Activated CD8-positive, alpha-beta T cell treated with anti-CD3 and anti-CD28 coated beads, Interleukin-2, amount 10 ng/mL, durations not matched to agents 7 days and 5 days (primary cell): ENCODE measurements at regions not wholly inside any gene's neighbourhood (a gene's known extent, or its start where the extent isn't known, plus 50 kb on each side); places are given as distances from the start of the nearest gene placed in this dataset.
A peak's percentile ranks its signal among the peaks of the same experiment; 100 is the strongest.

ENCODE experiments used
- ATAC-seq: fragments of 150-1000 bp; cut with Tn5 transposase; one replicate; pipeline ENCODE4 v1.10.0; 2021; ENCODE audit warnings: moderate library complexity
- CTCF ChIA-PET: fragments of 350-600 bp; sonication (Branson Sonifier 250); formaldehyde crosslinking; loops from one replicate; lab custom pipeline; 2021; ENCODE audit warnings: antibody characterized with exemption; lab: Charles Lee
- POLR2A ChIA-PET: fragments of 350-600 bp; sonication (Branson Sonifier 250); formaldehyde crosslinking; loops from one replicate; lab custom pipeline; 2021; ENCODE audit warnings: antibody characterized with exemption; lab: Charles Lee
- DNase-seq: peaks from one replicate; pipeline ENCODE4 v3.0.0-alpha.2; 2020
- H3K27ac Mint-ChIP-seq: one replicate; pipeline ENCODE4 v1.8.0; 2021; ENCODE audit warnings: mild to moderate bottlenecking, mixed read lengths
- H3K27me3 Mint-ChIP-seq: one replicate; pipeline ENCODE4 v1.8.0; 2021; ENCODE audit warnings: low read depth, mixed read lengths
- H3K36me3 Mint-ChIP-seq: one replicate; pipeline ENCODE4 v1.8.0; 2021; ENCODE audit warnings: low read depth, mixed read lengths
- H3K4me1 Mint-ChIP-seq: one replicate; pipeline ENCODE4 v1.8.0; 2021; ENCODE audit warnings: low read depth, mixed read lengths
- H3K4me3 Mint-ChIP-seq: one replicate; pipeline ENCODE4 v1.8.0; 2021; ENCODE audit warnings: mild to moderate bottlenecking, mixed read lengths
- H3K9me3 Mint-ChIP-seq: one replicate; pipeline ENCODE4 v1.8.0; 2022; ENCODE audit warnings: mixed read lengths; ENCODE audit not compliant: insufficient read depth

DNA sequence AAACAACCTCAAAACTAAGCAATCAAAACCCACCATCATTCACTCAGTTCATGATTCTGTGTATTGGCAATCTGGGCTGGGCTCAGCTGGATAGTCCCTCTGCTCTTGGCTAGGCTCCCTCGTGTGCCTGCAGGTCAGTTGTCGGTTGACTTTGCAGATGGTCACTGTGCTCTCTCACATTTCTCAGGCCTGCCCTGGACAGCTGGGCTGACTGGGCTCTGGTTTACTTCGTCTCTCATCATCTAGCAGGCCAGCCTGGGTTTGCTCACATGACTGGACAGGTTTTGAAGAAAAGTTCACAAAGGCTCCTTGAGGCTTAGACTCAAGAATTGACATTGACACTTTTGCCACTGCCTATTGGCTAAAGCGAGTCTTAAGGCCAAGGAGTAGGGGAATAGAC lies 105.0 kb upstream of the CTNNB1 start:
- ChIA-PET POLR2A (no interaction called here), CTCF (no interaction called here)
- Mint-ChIP-seq H3K36me3 (no peaks in the 10 kb centered on the region), H3K27me3 (peaks cover 5% of the 10 kb centered on the region), H3K4me1 (peaks cover 3% of the 10 kb centered on the region), H3K27ac (no peak overlapping the region), H3K4me3 (no peak overlapping the region), H3K9me3 (no peaks in the 10 kb centered on the region)
- DNase-seq = no peak
- no peak for ATAC-seq

DNA sequence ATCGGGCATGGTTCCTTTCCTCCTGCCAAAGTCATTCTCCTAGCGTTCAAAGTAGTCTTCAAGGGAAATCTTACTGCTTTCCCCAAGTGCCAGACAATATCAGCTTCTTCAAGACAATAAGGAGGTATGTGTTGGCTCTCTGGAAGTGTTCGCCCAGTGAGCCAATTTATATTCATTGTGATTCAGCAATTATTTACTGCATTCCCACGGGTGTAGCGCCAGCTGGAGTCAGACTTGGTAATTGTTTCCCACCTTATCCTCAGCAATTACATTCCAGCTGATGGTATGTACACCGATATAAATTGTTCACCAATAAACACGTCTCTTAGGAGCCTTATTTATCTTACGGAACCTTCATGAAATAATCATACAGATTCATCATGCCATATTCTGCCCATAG lies 103.6 kb upstream of the CTNNB1 start:
- Mint-ChIP-seq H3K27me3 (peaks cover 5% of the 10 kb centered on the region), H3K36me3 (no peaks in the 10 kb centered on the region), H3K4me3 (no peak overlapping the region), H3K27ac (no peak overlapping the region), H3K9me3 (no peaks in the 10 kb centered on the region), H3K4me1 (peaks cover 3% of the 10 kb centered on the region)
- no peak for DNase-seq
- ChIA-PET POLR2A (interaction anchor here (0.6 kb wide), 1 partner anchor 387 kb away, joined by 4 read pairs; no protein-coding TSS in a partner anchor), CTCF (no interaction called here)
- ATAC-seq = no peak

DNA sequence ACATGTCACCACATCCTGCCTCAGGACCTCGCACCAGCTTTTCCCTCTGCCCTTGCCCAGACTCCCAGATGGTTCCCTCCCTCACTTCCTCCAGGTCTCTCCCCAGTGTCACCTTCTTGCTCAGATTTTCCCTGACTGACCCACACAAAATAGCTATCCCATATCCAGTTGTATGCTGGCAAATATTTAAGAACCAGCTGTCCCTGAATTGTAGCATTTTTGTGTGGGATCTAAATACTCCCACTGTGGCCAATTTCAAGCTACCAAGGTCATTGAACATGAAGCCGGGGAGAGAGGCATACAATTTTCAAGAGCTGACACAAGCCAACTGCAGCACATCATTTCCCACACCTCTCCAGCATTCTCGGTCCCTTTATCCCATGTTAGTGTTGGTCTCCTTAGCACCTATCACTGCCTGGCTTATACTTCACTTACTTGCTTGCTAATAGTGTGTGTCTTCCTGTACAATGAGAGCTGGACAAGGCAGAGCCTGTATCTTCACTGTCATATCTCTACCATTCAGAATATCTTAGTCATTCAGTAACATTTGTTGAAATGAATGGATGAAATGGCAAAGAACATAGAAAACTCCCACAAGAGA lies 101.3 kb upstream of the CTNNB1 start:
- Mint-ChIP-seq H3K27ac (no peak overlapping the region), H3K4me3 (no peak overlapping the region), H3K36me3 (no peaks in the 10 kb centered on the region), H3K27me3 (peaks cover 3% of the 10 kb centered on the region), H3K9me3 (no peaks in the 10 kb centered on the region), H3K4me1 (peaks cover 3% of the 10 kb centered on the region)
- no peak for ATAC-seq
- ChIA-PET CTCF (no interaction called here), POLR2A (no interaction called here)
- no peak for DNase-seq

DNA sequence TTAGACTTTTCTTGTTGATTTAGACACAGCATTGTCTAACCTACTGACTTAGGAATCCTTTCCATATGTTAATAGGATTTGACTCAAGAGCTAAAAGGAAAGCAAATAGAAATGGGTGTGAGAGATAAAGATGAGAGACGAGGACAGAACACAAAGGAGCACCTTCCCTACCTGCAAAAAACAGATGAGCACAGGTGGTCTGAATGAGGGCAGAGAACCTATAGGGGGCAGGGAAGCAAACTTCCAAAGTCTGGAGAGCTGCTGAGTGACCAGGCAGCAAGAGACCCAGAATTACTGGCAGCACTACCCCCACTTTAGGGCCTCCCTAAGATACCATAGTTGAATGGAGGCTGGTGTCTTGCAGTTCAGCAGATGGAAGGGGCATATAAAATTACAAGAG lies 98.1 kb upstream of the CTNNB1 start:
- Mint-ChIP-seq H3K4me1 (no peaks in the 10 kb centered on the region), H3K9me3 (no peaks in the 10 kb centered on the region), H3K36me3 (no peaks in the 10 kb centered on the region), H3K27ac (no peak overlapping the region), H3K4me3 (no peak overlapping the region), H3K27me3 (peaks cover 3% of the 10 kb centered on the region)
- CTCF ChIA-PET = no interaction called here
- ATAC-seq (no peak), DNase-seq (no peak)
- POLR2A ChIA-PET = no interaction called here

DNA sequence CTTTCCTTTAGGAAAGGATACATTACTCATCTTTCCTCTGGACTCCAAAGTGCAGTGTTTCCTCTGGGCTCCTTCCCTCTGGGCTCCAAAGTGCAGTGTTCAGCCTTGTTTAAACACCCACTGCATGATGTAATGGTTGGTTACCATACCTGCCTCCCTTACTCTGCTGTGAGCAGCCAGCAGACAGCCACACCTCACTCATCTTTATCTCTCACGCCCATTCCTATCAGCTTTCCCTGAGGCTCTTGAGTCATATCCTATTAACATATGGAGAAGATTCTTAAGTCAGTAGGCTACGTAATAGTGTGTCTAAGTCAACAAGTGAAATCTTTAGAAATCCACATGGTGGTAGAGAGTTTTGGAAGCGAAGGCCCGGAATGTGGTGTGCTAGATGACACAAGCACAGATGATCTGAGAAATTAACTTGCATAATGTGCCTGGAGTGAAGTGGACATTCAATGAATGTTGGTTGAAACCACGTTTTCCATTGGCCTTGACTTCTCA lies 97.2 kb upstream of the CTNNB1 start:
- ChIA-PET CTCF (no interaction called here), POLR2A (no interaction called here)
- Mint-ChIP-seq H3K4me3 (no peak overlapping the region), H3K27ac (no peak overlapping the region), H3K36me3 (no peaks in the 10 kb centered on the region), H3K9me3 (no peaks in the 10 kb centered on the region), H3K4me1 (no peaks in the 10 kb centered on the region), H3K27me3 (peaks cover 3% of the 10 kb centered on the region)
- ATAC-seq (no peak), DNase-seq (no peak)

DNA sequence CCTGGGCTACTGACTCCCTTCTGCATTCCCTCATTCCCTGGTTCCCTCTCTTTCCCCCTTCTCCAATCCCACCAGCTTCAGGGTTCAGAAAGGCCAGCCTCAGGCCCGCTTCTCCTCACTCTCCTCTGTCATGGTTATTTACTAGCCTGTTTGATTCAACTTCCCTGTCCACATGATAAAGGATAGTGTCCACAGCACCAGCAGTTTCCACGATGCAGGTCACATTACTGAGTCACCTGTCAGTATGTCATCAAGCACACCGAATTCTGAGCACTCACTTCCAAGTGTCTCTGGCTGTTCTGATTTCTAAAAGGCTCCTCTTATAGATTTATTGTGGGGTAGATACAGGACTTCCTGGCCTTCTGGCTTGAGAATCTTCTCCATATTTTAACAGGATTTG lies 96.6 kb upstream of the CTNNB1 start:
- H3K27ac Mint-ChIP-seq = no peak overlapping the region
- H3K4me3 Mint-ChIP-seq = no peak overlapping the region
- CTCF ChIA-PET = no interaction called here
- no peak for DNase-seq
- POLR2A ChIA-PET = no interaction called here
- peaks cover 6% of the 10 kb centered on the region for H3K27me3 Mint-ChIP-seq
- no peak for ATAC-seq
- H3K9me3 Mint-ChIP-seq = no peaks in the 10 kb centered on the region
- H3K36me3 Mint-ChIP-seq = no peaks in the 10 kb centered on the region
- H3K4me1 Mint-ChIP-seq = no peaks in the 10 kb centered on the region

DNA sequence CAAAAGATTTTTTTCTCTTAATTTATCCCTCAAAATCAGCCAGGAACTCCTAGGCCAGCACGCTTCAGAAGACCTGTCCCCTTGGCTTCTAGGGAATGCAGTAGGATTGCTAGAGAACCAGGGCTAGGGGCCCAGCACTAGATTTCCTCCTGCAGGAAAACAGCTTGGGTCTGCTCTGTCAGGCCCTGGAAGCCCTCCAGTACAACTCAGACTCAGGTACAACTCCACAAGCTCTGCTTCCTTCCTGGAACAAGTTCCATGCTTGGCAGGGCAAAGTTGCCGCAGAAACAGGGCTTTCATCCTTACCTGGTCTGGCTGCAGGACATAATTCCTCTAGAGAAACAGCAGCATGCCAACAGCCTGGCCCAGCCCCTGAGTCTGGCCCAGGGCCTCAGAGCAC lies 96.1 kb upstream of the CTNNB1 start:
- ATAC-seq = no peak
- ChIA-PET POLR2A (no interaction called here), CTCF (no interaction called here)
- no peak for DNase-seq
- no peaks in the 10 kb centered on the region for H3K36me3 Mint-ChIP-seq
- no peaks in the 10 kb centered on the region for H3K9me3 Mint-ChIP-seq
- no peak overlapping the region for H3K27ac Mint-ChIP-seq
- H3K4me3 Mint-ChIP-seq = no peak overlapping the region
- peaks cover 6% of the 10 kb centered on the region for H3K27me3 Mint-ChIP-seq
- no peaks in the 10 kb centered on the region for H3K4me1 Mint-ChIP-seq

DNA sequence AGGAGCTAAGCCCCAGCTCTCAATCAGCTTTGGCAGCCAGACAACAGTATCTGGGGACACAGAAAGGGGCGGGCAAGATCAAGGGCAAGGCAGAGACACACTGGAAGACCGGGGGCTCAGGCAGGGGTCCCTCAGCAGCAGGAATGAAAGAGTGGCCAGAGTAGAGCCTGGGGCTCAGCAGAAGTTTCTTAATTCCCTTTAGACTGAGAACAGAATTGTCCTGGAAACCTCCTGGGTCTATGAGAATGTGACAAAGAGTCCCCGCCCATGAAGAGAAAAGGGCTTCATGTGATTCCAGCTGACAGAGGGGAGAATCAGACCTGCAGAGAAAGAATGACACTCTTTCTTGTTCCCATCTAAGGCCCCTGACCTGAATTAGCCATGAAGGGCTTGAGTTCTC lies 95.2 kb upstream of the CTNNB1 start:
- no peaks in the 10 kb centered on the region for H3K4me1 Mint-ChIP-seq
- no peak for ATAC-seq
- H3K27me3 Mint-ChIP-seq = peaks cover 3% of the 10 kb centered on the region
- POLR2A ChIA-PET = no interaction called here
- H3K27ac Mint-ChIP-seq = no peak overlapping the region
- no peaks in the 10 kb centered on the region for H3K9me3 Mint-ChIP-seq
- no peak for DNase-seq
- no peaks in the 10 kb centered on the region for H3K36me3 Mint-ChIP-seq
- H3K4me3 Mint-ChIP-seq = no peak overlapping the region
- CTCF ChIA-PET = no interaction called here

DNA sequence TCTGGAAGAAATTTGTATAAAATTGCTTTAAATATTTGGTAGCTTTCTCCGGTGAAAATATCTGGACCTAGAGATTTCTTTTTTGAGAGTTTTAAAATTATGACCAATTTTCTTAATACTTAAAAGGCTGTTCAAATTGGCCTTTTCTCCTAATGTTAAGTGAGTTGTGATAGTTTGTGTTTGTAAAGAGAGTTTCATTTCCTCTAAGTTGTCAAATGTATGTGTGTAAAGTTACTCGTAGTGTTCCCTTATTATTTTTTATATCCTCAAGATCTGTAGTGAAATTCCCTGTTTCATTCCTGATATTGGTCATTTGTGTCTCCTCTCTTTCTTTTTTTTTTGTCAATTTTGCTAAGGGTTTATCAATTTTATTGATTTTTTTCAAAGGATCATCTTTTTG lies 92.6 kb upstream of the CTNNB1 start:
- Mint-ChIP-seq H3K36me3 (no peaks in the 10 kb centered on the region), H3K4me1 (no peaks in the 10 kb centered on the region), H3K9me3 (no peaks in the 10 kb centered on the region), H3K4me3 (no peak overlapping the region), H3K27ac (no peak overlapping the region), H3K27me3 (peaks cover 3% of the 10 kb centered on the region)
- no peak for ATAC-seq
- CTCF ChIA-PET = no interaction called here
- POLR2A ChIA-PET = no interaction called here
- no peak for DNase-seq

DNA sequence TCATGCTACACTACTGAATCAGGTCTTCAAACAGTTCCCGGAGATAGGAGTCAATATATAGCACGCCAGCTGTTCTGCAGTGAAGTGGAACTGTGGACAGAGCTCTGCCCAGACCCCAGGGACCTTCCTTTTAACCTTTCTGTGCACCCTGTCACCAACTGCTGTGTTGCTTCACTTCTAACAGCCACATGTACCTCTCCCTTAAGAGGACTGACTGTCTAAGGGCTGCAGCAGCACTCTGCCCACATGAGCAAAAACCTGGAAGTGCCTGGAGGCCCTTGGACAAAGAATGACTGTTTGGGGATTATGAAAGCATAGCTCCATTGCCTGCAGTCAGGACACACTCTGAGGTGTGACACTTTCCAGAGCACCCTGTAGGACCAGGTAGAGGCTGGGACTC lies 88.3 kb upstream of the CTNNB1 start:
- Mint-ChIP-seq H3K4me3 (no peak overlapping the region), H3K36me3 (no peaks in the 10 kb centered on the region), H3K27me3 (peaks cover 3% of the 10 kb centered on the region), H3K27ac (no peak overlapping the region), H3K9me3 (no peaks in the 10 kb centered on the region), H3K4me1 (no peaks in the 10 kb centered on the region)
- ATAC-seq = no peak
- no peak for DNase-seq
- POLR2A ChIA-PET = no interaction called here
- CTCF ChIA-PET = no interaction called here

DNA sequence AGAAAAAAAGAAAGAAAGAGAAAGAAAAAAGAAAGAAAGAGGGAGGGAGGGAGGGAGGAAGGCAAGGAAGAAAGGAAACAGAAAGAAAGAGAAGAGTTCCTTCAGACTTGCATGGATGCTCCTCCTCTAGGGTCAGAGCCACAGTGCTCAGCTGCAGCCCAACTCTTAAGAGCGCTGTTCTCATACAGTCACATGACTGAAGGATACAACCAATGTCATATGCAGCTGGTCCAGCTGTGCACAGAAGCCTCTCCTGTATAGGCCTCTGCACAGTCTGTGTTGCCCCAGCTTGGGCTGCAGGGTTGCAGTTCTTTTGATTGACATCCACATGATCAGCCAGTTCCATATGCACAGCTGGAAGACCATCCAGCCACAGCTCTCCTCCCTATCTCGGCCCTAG lies 86.8 kb upstream of the CTNNB1 start:
- POLR2A ChIA-PET = no interaction called here
- ATAC-seq = no peak
- CTCF ChIA-PET = interaction anchor here (0.6 kb wide), 1 partner anchor 140 kb away, joined by 6 read pairs; no protein-coding TSS in a partner anchor

DNA sequence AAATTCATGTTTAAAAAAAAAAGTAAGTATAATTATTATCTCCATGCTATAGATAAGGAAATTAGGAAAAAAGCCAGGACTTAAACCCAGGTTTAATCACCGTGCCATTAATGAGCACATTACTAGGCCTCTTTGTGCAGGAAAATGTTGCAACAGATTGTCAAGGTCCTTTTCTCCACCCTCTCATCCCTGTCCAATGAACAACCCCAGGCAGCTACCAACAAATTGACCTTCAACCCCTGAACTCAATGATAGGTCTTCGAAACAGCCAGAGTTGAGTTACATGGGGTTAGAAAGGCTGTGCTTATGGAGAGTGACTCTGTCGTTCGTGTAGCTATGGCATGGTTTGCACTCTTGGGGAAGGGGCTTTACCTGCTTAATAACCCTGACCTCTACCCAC lies 84.2 kb upstream of the CTNNB1 start:
- ChIA-PET CTCF (no interaction called here), POLR2A (interaction anchor here (1.2 to 3.6 kb wide), 2 partner anchors 84 kb away, joined by 3 to 16 read pairs; partner anchors contain the start of gene CTNNB1)
- Mint-ChIP-seq H3K27me3 (no peaks in the 10 kb centered on the region), H3K4me3 (no peak overlapping the region), H3K9me3 (no peaks in the 10 kb centered on the region), H3K4me1 (peaks cover 30% of the 10 kb centered on the region), H3K36me3 (no peaks in the 10 kb centered on the region), H3K27ac (no peak overlapping the region)
- no peak for DNase-seq
- no peak for ATAC-seq

More for the DNA sequence above, 86.8 kb upstream of the CTNNB1 start:
- no peaks in the 10 kb centered on the region for H3K9me3 Mint-ChIP-seq
- H3K27ac Mint-ChIP-seq = no peak overlapping the region
- H3K4me3 Mint-ChIP-seq = no peak overlapping the region
- DNase-seq = no peak
- peaks cover 2% of the 10 kb centered on the region for H3K27me3 Mint-ChIP-seq
- no peaks in the 10 kb centered on the region for H3K36me3 Mint-ChIP-seq
- peaks cover 13% of the 10 kb centered on the region for H3K4me1 Mint-ChIP-seq

DNA sequence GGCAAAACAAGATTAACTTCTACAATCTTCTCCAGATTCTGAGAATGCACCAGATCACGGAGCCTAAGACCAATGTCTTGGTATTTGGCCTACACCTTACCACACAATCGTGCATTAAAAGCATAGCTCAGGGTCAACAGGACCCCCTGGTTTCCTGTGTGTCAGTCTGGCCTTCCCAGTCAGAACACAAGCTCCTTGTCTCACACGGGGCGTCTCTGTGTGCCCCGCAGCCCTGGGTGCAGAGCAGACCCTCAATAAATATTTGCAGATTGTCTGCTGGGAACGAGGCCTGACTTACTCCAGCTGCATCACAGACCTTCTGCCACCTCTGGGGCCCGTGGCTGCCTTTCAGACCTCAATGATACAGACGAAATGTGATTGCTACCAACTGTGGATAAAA lies 82.5 kb upstream of the CTNNB1 start:
- DNase-seq = no peak

More for the DNA sequence above, 82.5 kb upstream of the CTNNB1 start:
- ChIA-PET CTCF (no interaction called here), POLR2A (interaction anchor here (0.8 to 3.6 kb wide), 2 partner anchors 9 to 83 kb away, joined by 4 to 16 read pairs; partner anchors contain the start of gene CTNNB1)
- ATAC-seq = peak; percentile 6
- Mint-ChIP-seq H3K4me3 (no peak overlapping the region), H3K9me3 (no peaks in the 10 kb centered on the region), H3K27me3 (no peaks in the 10 kb centered on the region), H3K4me1 (peaks cover 30% of the 10 kb centered on the region), H3K36me3 (no peaks in the 10 kb centered on the region), H3K27ac (peak overlapping the region; percentile 81)
